GM23248 (cell line): ENCODE measurements at regions not wholly inside any gene's neighbourhood (a gene's known extent, or its start where the extent isn't known, plus 50 kb on each side); places are given as distances from the start of the nearest gene placed in this dataset.

ENCODE experiments used
- EZH2 ChIP-seq: fragments of 200-600 bp; sonication (generic); IDR thresholded peaks from 2 replicates; pipeline ENCODE4 v1.6.1; 2018; ENCODE audit warnings: antibody characterized with exemption, mild to moderate bottlenecking; ENCODE audit not compliant: insufficient read depth, poor library complexity, severe bottlenecking
- EZH2phosphoT487 ChIP-seq: fragments of 200-600 bp; sonication (generic); IDR thresholded peaks from 2 replicates; pipeline ENCODE4 v1.6.1; 2018; ENCODE audit warnings: antibody characterized with exemption, moderate library complexity, mild to moderate bottlenecking, low read depth; ENCODE audit not compliant: insufficient read depth

GRCh38 chr4:20538905-20539304, 161.4 kb upstream of the PACRGL start:
- TF ChIP-seq EZH2phosphoT487 = no peak
- TF ChIP-seq EZH2 = no peak
